GM23338 (cell line): ENCODE measurements at regions not wholly inside any gene's neighbourhood (a gene's known extent, or its start where the extent isn't known, plus 50 kb on each side); places are given as distances from the start of the nearest gene placed in this dataset.

Experiments used
- ATAC-seq: fragments of 200-7000 bp; cut with Tn5 transposase; 3 replicates; pipeline ENCODE4 v1.9.1; 2020
- DNase-seq: peaks from one replicate; pipeline ENCODE4 v3.0.0-alpha.2; 2015; ENCODE audit warnings: low spot score
- H2AFZ ChIP-seq: fragments of 200-600 bp; sonication (generic); 2 replicates; pipeline ENCODE4 v1.8.0; 2016; ENCODE audit warnings: antibody characterized with exemption, mild to moderate bottlenecking, moderate library complexity
- H3F3A ChIP-seq: fragments of 200-600 bp; sonication (generic); replicated peaks from 2 replicates; pipeline ENCODE4 v1.8.0; 2017; ENCODE audit warnings: antibody characterized with exemption, mixed run types, low read depth
- H3K27ac ChIP-seq: fragments of 200-600 bp; sonication (generic); 2 replicates; pipeline ENCODE4 v1.6.1; 2016; ENCODE audit warnings: low read depth
- H3K27me3 ChIP-seq: fragments of 200-600 bp; sonication (generic); 2 replicates; pipeline ENCODE4 v1.8.0; 2016; ENCODE audit warnings: mild to moderate bottlenecking, mixed run types, moderate library complexity; ENCODE audit not compliant: insufficient read depth
- H3K36me3 ChIP-seq: fragments of 200-600 bp; sonication (generic); 2 replicates; pipeline ENCODE4 v1.8.0; 2016; ENCODE audit warnings: mild to moderate bottlenecking; ENCODE audit not compliant: insufficient read depth
- H3K4me1 ChIP-seq: fragments of 200-600 bp; sonication (generic); 2 replicates; pipeline ENCODE4 v1.8.0; 2016; ENCODE audit warnings: mild to moderate bottlenecking, moderate library complexity; ENCODE audit not compliant: insufficient read depth
- H3K4me2 ChIP-seq: fragments of 200-600 bp; sonication (generic); 2 replicates; pipeline ENCODE4 v1.7.1; 2017; ENCODE audit warnings: mixed run types
- H3K4me3 ChIP-seq: fragments of 200-600 bp; sonication (generic); 2 replicates; pipeline ENCODE4 v1.6.1; 2016; ENCODE audit warnings: mixed run types
- H3K79me2 ChIP-seq: fragments of 200-600 bp; sonication (generic); replicated peaks from 2 replicates; pipeline ENCODE4 v1.8.0; 2017; ENCODE audit warnings: mild to moderate bottlenecking; ENCODE audit not compliant: insufficient read depth
- H3K9me2 ChIP-seq: fragments of 200-600 bp; sonication (generic); 2 replicates; pipeline ENCODE4 v1.8.0; 2017; ENCODE audit not compliant: insufficient read depth
- H4K20me1 ChIP-seq: fragments of 200-600 bp; sonication (generic); replicated peaks from 2 replicates; pipeline ENCODE4 v1.8.0; 2017; ENCODE audit warnings: mild to moderate bottlenecking; ENCODE audit not compliant: insufficient read depth
- H3K27ac Mint-ChIP-seq: 2 replicates; pipeline ENCODE4 v1.8.0; 2020; ENCODE audit warnings: inconsistent platforms, mild to moderate bottlenecking, moderate library complexity, mixed read lengths
- H3K27me3 Mint-ChIP-seq: 3 replicates; pipeline ENCODE4 v1.8.0; 2022; ENCODE audit warnings: low read depth, mild to moderate bottlenecking, moderate library complexity, mixed read lengths, inconsistent platforms; ENCODE audit not compliant: insufficient read depth, poor library complexity
- H3K36me3 Mint-ChIP-seq: 3 replicates; pipeline ENCODE4 v1.8.0; 2021; ENCODE audit warnings: low read depth, mild to moderate bottlenecking, inconsistent platforms, moderate library complexity, mixed read lengths
- H3K4me1 Mint-ChIP-seq: 3 replicates; pipeline ENCODE4 v1.8.0; 2020; ENCODE audit warnings: mild to moderate bottlenecking, inconsistent platforms, mixed read lengths
- H3K4me3 Mint-ChIP-seq: 3 replicates; pipeline ENCODE4 v1.8.0; 2021; ENCODE audit warnings: moderate library complexity, mild to moderate bottlenecking, inconsistent platforms, mixed read lengths
- H3K9me3 Mint-ChIP-seq: 3 replicates; pipeline ENCODE4 v1.8.0; 2020; ENCODE audit warnings: moderate library complexity, mild to moderate bottlenecking, inconsistent platforms, mixed read lengths
- REST ChIP-seq: IDR thresholded peaks from one replicate; pipeline ENCODE4 v1.6.1; 2018; ENCODE audit warnings: antibody characterized with exemption; ENCODE audit not compliant: unreplicated experiment
- ZNF114 ChIP-seq: fragments of 250-450 bp; sonication (Bioruptor Pico); IDR thresholded peaks from 2 replicates; pipeline ENCODE4 v1.5.0; 2020; ENCODE audit warnings: mild to moderate bottlenecking, moderate library complexity
- TF ChIP-seq, protein P1 (sequence below), 2 experiments: fragments of 200-600 bp in 1 of 2; sonication (generic) in 1 of 2; conservative IDR thresholded peaks; 2 replicates each; pipeline versions ENCODE4 v1.5.1 to v1.6.1; 2016 to 2017; ENCODE audit warnings: antibody characterized with exemption in 2 of 2, low read depth in 2 of 2, mild to moderate bottlenecking in 2 of 2, moderate library complexity in 1 of 2
- TF ChIP-seq, protein P2 (sequence below): fragments of 250-450 bp; sonication (Bioruptor Pico); IDR thresholded peaks from 2 replicates; pipeline ENCODE4 v1.5.0; 2020; ENCODE audit warnings: mild to moderate bottlenecking, moderate library complexity

- ATAC-seq (no peak), DNase-seq (no peak)
- Mint-ChIP-seq H3K9me3 (no peaks in the 10 kb centered on the region; the same call in 2 of the 3 replicates), H3K27ac (no peak overlapping the region), H3K36me3 (no peaks in the 10 kb centered on the region), H3K4me1 (peaks cover 13% of the 10 kb centered on the region), H3K4me3 (no peak overlapping the region), H3K27me3 (peaks cover 3% of the 10 kb centered on the region)
- no peaks in the 10 kb centered on the region for H3K36me3 ChIP-seq
- H3F3A ChIP-seq: no peaks in the 10 kb centered on the region
- H3K9me2 ChIP-seq: peaks cover 13% of the 10 kb centered on the region; the same call in 1 of the 2 replicates
- H2AFZ ChIP-seq: peak overlapping the region; percentile 99
- H3K79me2 ChIP-seq: no peaks in the 10 kb centered on the region
- peaks cover 3% of the 10 kb centered on the region; the same call in 1 of the 2 replicates for H3K4me1 ChIP-seq
- H3K4me3 ChIP-seq: no peak overlapping the region
- H3K4me2 ChIP-seq: no peak overlapping the region
- no peaks in the 10 kb centered on the region for H3K27me3 ChIP-seq
- no peak overlapping the region for H3K27ac ChIP-seq
- no peaks in the 10 kb centered on the region for H4K20me1 ChIP-seq
- TF ChIP-seq ZNF114: no peak
- TF ChIP-seq, protein P1, sequence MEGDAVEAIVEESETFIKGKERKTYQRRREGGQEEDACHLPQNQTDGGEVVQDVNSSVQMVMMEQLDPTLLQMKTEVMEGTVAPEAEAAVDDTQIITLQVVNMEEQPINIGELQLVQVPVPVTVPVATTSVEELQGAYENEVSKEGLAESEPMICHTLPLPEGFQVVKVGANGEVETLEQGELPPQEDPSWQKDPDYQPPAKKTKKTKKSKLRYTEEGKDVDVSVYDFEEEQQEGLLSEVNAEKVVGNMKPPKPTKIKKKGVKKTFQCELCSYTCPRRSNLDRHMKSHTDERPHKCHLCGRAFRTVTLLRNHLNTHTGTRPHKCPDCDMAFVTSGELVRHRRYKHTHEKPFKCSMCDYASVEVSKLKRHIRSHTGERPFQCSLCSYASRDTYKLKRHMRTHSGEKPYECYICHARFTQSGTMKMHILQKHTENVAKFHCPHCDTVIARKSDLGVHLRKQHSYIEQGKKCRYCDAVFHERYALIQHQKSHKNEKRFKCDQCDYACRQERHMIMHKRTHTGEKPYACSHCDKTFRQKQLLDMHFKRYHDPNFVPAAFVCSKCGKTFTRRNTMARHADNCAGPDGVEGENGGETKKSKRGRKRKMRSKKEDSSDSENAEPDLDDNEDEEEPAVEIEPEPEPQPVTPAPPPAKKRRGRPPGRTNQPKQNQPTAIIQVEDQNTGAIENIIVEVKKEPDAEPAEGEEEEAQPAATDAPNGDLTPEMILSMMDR (conservative IDR thresholded peaks at IDR 0.05; ENCODE audit: low read depth in 2 of 2): no peak
- TF ChIP-seq, protein P2, sequence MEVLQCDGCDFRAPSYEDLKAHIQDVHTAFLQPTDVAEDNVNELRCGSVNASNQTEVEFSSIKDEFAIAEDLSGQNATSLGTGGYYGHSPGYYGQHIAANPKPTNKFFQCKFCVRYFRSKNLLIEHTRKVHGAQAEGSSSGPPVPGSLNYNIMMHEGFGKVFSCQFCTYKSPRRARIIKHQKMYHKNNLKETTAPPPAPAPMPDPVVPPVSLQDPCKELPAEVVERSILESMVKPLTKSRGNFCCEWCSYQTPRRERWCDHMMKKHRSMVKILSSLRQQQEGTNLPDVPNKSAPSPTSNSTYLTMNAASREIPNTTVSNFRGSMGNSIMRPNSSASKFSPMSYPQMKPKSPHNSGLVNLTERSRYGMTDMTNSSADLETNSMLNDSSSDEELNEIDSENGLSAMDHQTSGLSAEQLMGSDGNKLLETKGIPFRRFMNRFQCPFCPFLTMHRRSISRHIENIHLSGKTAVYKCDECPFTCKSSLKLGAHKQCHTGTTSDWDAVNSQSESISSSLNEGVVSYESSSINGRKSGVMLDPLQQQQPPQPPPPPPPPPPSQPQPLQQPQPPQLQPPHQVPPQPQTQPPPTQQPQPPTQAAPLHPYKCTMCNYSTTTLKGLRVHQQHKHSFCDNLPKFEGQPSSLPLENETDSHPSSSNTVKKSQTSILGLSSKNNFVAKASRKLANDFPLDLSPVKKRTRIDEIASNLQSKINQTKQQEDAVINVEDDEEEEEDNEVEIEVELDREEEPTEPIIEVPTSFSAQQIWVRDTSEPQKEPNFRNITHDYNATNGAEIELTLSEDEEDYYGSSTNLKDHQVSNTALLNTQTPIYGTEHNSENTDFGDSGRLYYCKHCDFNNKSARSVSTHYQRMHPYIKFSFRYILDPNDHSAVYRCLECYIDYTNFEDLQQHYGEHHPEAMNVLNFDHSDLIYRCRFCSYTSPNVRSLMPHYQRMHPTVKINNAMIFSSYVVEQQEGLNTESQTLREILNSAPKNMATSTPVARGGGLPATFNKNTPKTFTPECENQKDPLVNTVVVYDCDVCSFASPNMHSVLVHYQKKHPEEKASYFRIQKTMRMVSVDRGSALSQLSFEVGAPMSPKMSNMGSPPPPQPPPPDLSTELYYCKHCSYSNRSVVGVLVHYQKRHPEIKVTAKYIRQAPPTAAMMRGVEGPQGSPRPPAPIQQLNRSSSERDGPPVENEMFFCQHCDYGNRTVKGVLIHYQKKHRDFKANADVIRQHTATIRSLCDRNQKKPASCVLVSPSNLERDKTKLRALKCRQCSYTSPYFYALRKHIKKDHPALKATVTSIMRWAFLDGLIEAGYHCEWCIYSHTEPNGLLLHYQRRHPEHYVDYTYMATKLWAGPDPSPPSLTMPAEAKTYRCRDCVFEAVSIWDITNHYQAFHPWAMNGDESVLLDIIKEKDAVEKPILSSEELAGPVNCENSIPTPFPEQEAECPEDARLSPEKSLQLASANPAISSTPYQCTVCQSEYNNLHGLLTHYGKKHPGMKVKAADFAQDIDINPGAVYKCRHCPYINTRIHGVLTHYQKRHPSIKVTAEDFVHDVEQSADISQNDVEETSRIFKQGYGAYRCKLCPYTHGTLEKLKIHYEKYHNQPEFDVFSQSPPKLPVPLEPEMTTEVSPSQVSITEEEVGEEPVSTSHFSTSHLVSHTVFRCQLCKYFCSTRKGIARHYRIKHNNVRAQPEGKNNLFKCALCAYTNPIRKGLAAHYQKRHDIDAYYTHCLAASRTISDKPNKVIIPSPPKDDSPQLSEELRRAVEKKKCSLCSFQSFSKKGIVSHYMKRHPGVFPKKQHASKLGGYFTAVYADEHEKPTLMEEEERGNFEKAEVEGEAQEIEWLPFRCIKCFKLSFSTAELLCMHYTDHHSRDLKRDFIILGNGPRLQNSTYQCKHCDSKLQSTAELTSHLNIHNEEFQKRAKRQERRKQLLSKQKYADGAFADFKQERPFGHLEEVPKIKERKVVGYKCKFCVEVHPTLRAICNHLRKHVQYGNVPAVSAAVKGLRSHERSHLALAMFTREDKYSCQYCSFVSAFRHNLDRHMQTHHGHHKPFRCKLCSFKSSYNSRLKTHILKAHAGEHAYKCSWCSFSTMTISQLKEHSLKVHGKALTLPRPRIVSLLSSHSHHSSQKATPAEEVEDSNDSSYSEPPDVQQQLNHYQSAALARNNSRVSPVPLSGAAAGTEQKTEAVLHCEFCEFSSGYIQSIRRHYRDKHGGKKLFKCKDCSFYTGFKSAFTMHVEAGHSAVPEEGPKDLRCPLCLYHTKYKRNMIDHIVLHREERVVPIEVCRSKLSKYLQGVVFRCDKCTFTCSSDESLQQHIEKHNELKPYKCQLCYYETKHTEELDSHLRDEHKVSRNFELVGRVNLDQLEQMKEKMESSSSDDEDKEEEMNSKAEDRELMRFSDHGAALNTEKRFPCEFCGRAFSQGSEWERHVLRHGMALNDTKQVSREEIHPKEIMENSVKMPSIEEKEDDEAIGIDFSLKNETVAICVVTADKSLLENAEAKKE (CRISPR knock-in tag): no peak
- TF ChIP-seq REST: no peak
These were observed 194.7 kb downstream of the SREK1 start for GRCh38 chr5:66338828-66339227.
